ENCODE measurements at regions not wholly inside any gene's neighbourhood (a gene's known extent, or its start where the extent isn't known, plus 50 kb on each side); places are given as distances from the start of the nearest gene placed in this dataset.

GRCh38 chr10:105844241-105844640 is 1203.2 kb downstream of the SORCS3 start:
- TF ChIP-seq, protein P1, sequence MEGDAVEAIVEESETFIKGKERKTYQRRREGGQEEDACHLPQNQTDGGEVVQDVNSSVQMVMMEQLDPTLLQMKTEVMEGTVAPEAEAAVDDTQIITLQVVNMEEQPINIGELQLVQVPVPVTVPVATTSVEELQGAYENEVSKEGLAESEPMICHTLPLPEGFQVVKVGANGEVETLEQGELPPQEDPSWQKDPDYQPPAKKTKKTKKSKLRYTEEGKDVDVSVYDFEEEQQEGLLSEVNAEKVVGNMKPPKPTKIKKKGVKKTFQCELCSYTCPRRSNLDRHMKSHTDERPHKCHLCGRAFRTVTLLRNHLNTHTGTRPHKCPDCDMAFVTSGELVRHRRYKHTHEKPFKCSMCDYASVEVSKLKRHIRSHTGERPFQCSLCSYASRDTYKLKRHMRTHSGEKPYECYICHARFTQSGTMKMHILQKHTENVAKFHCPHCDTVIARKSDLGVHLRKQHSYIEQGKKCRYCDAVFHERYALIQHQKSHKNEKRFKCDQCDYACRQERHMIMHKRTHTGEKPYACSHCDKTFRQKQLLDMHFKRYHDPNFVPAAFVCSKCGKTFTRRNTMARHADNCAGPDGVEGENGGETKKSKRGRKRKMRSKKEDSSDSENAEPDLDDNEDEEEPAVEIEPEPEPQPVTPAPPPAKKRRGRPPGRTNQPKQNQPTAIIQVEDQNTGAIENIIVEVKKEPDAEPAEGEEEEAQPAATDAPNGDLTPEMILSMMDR (IDR thresholded peaks at IDR 0.05): no peak
- TF ChIP-seq POLR2A (IDR thresholded peaks at IDR 0.05): no peak

All from uterus (tissue), 2 donors.